A549 (cell line): ENCODE measurements at regions not wholly inside any gene's neighbourhood (a gene's known extent, or its start where the extent isn't known, plus 50 kb on each side); places are given as distances from the start of the nearest gene placed in this dataset.

Experiments used
- ATAC-seq, 2 experiments: fragments of 200-7000 bp in 1 of 2; fragments of >200 bp in 1 of 2; cut with Nextera tagmentation in 1 of 2; cut with Tn5 transposase in 1 of 2; 3 replicates each; pipeline versions ENCODE4 v1.8.0 to v1.9.1; 2018 to 2020; ENCODE audit warnings: mild to moderate bottlenecking in 1 of 2, moderate library complexity in 1 of 2
- CTCF ChIA-PET: fragments of 300-600 bp; sonication (Branson Sonifier 250); formaldehyde crosslinking; extraction: SDS; loops from one replicate; lab custom pipeline; 2021; ENCODE audit warnings: antibody characterized with exemption, inconsistent platforms; lab: Yijun Ruan, JAX
- POLR2A ChIA-PET: fragments of 350-600 bp; formaldehyde crosslinking; extraction: SDS; loops from one replicate; lab custom pipeline; 2021; ENCODE audit warnings: antibody characterized with exemption, inconsistent platforms; lab: Yijun Ruan, JAX
- DNase-seq, 2 experiments: peaks; one replicate each; pipeline versions ENCODE4 v3.0.0 to v3.0.0-alpha.2; 2011 to 2016; ENCODE audit warnings: low read depth in 1 of 2, low spot score in 1 of 2
- FAIRE-seq: peaks from 2 replicates; lab custom pipeline; 2011; peaks lifted over from hg19 to GRCh38; lab: Jason Lieb, UNC
- H3K27ac ChIP-seq, 2 experiments: fragments of >200 bp; sonication (Bioruptor Twin); formaldehyde crosslinking; 3 replicates each; pipeline ENCODE4 v1.5.1; 2016 to 2017
- H3K4me1 ChIP-seq: fragments of >200 bp; sonication (Bioruptor Twin); formaldehyde crosslinking; 3 replicates; pipeline ENCODE4 v1.6.1; 2016
- H3K4me2 ChIP-seq: fragments of >200 bp; sonication (Bioruptor Twin); formaldehyde crosslinking; 3 replicates; pipeline ENCODE4 v1.6.1; 2016
- H3K4me3 ChIP-seq: fragments of >200 bp; sonication (Bioruptor Twin); formaldehyde crosslinking; 3 replicates; pipeline ENCODE4 v1.5.1; 2016
- H3K9me3 ChIP-seq: fragments of >200 bp; sonication (Bioruptor Twin); formaldehyde crosslinking; 3 replicates; pipeline ENCODE4 v1.6.1; 2016
- EHF ChIP-seq: fragments of 250-450 bp; sonication (Bioruptor Pico); IDR thresholded peaks from 2 replicates; pipeline ENCODE4 v1.5.0; 2020; ENCODE audit warnings: mild to moderate bottlenecking
- EHMT2 ChIP-seq: fragments of 200-600 bp; sonication (generic); IDR thresholded peaks from 2 replicates; pipeline ENCODE4 v1.6.1; 2016; ENCODE audit warnings: antibody characterized with exemption, low read depth, mild to moderate bottlenecking, moderate library complexity
- ESRRA ChIP-seq: fragments of 150-350 bp; IDR thresholded peaks from 2 replicates; pipeline ENCODE4 v1.6.1; 2014; ENCODE audit warnings: mild to moderate bottlenecking, low read length, borderline replicate concordance
- FOSB ChIP-seq: fragments of 250-450 bp; sonication (Bioruptor Pico); IDR thresholded peaks from 2 replicates; pipeline ENCODE4 v1.5.0; 2020; ENCODE audit warnings: mild to moderate bottlenecking, moderate library complexity
- FOSL2 ChIP-seq, 2 experiments: fragments of 450-650 bp in 1 of 2; fragments of >200 bp in 1 of 2; sonication (Bioruptor Twin) in 1 of 2; formaldehyde crosslinking; IDR thresholded peaks; 2 replicates each; pipeline versions ENCODE4 v1.5.0 to v1.6.1; 2016 to 2020; ENCODE audit warnings: mild to moderate bottlenecking in 1 of 2, moderate library complexity in 1 of 2
- GATA3 ChIP-seq: IDR thresholded peaks from 2 replicates; pipeline ENCODE4 v1.6.1; 2012; ENCODE audit warnings: borderline replicate concordance
- HOXA7 ChIP-seq: fragments of 250-450 bp; sonication (Bioruptor Pico); IDR thresholded peaks from 2 replicates; pipeline ENCODE4 v1.5.0; 2020; ENCODE audit warnings: mild to moderate bottlenecking, moderate library complexity
- HOXB5 ChIP-seq: fragments of 250-450 bp; sonication (Bioruptor Pico); IDR thresholded peaks from 2 replicates; pipeline ENCODE4 v1.5.0; 2020; ENCODE audit warnings: mild to moderate bottlenecking, moderate library complexity
- MAFK ChIP-seq: fragments of 450-650 bp; IDR thresholded peaks from 2 replicates; pipeline ENCODE4 v1.6.1; 2014; ENCODE audit not compliant: partially characterized antibody
- NPAS2 ChIP-seq: fragments of 250-450 bp; sonication (Bioruptor Pico); IDR thresholded peaks from 2 replicates; pipeline ENCODE4 v1.8.0; 2022; ENCODE audit warnings: mild to moderate bottlenecking, moderate library complexity, borderline replicate concordance
- NR3C1 ChIP-seq: fragments of >200 bp; sonication (Bioruptor Twin); formaldehyde crosslinking; IDR thresholded peaks from 3 replicates; pipeline ENCODE4 v1.6.1; 2017
- PHF8 ChIP-seq: fragments of 200-600 bp; sonication (generic); IDR thresholded peaks from 2 replicates; pipeline ENCODE4 v1.6.1; 2016; ENCODE audit warnings: low read depth, mild to moderate bottlenecking, antibody characterized with exemption, moderate library complexity, borderline replicate concordance
- POLR2A ChIP-seq: IDR thresholded peaks from 2 replicates; pipeline ENCODE4 v1.6.1; 2012; ENCODE audit warnings: mild to moderate bottlenecking, low read length
- RAD21 ChIP-seq, 2 experiments: fragments of >200 bp in 1 of 2; sonication (Bioruptor Twin) in 1 of 2; formaldehyde crosslinking in 1 of 2; IDR thresholded peaks in 1 of 2; conservative IDR thresholded peaks in 1 of 2; 2 replicates in 1 of 2; 3 replicates in 1 of 2; pipeline ENCODE4 v1.6.1; 2012 to 2018; ENCODE audit warnings: inconsistent platforms in 1 of 2
- TP53 ChIP-seq: fragments of 250-450 bp; sonication (Bioruptor Pico); IDR thresholded peaks from 2 replicates; pipeline ENCODE4 v1.5.0; 2021; ENCODE audit warnings: mild to moderate bottlenecking, moderate library complexity
- USF2 ChIP-seq: fragments of 450-650 bp; IDR thresholded peaks from 2 replicates; pipeline ENCODE4 v1.6.1; 2014; ENCODE audit warnings: antibody characterized with exemption
- ZFP36 ChIP-seq: fragments of 450-650 bp; IDR thresholded peaks from 2 replicates; pipeline ENCODE4 v1.6.1; 2014; ENCODE audit warnings: borderline replicate concordance; ENCODE audit not compliant: partially characterized antibody
- ZNF302 ChIP-seq: fragments of 250-450 bp; sonication (Bioruptor Pico); IDR thresholded peaks from 2 replicates; pipeline ENCODE4 v1.9.0; 2021; ENCODE audit warnings: inconsistent platforms, mild to moderate bottlenecking, moderate library complexity
- WGBS: methylation state at CpG from one replicate; pipeline ENCODE4 v1.1.6; 2017; ENCODE audit errors: missing lambda C conversion rate; 5-methylcytosine and 5-hydroxymethylcytosine counted together
- TF ChIP-seq, protein P1 (sequence below): fragments of >200 bp; sonication (Bioruptor Twin); formaldehyde crosslinking; IDR thresholded peaks from 3 replicates; pipeline ENCODE4 v1.6.1; 2016
- TF ChIP-seq, protein P2 (sequence below): IDR thresholded peaks from 2 replicates; pipeline ENCODE4 v1.6.1; 2012; ENCODE audit warnings: low read depth, borderline replicate concordance
- TF ChIP-seq, protein P3 (sequence below): fragments of >200 bp; sonication (Bioruptor Twin); formaldehyde crosslinking; IDR thresholded peaks from 3 replicates; pipeline ENCODE4 v1.5.1; 2016

- no peak for DNase-seq
Observed at GRCh38 chr6:132198896-132199295, 202.4 kb downstream of the MOXD1 start.

DNA sequence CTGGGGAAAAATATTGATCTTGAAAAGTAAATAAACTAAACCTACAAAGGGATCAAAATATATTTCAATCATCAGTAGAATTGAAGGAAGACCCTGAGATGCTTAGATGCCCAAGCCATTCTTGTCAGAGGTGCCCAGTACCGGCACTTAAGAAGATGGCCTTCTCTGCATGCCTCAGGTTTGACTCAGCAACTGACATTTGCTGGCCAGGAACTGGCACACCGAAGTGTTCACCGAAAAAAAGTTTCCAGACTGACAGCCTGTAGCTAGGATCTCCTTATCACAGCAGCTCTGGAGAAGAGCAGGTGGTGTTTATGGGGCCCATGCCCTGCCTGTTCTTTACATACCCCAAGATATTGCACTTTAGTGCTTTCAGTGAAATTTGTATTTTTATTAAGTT, 203.2 kb downstream of the MOXD1 start:
- Histone ChIP-seq H3K27ac (no peak overlapping the region), H3K4me2 (no peak overlapping the region), H3K9me3 (no peaks in the 10 kb centered on the region), H3K4me1 (0 out of 3 replicates have a peak, but pooled peaks cover 3% of the 10 kb centered on the region), H3K4me3 (no peak overlapping the region)
- WGBS: 47% methylated on average over 3 of the region's 3 CpGs
- CTCF ChIA-PET: interaction anchor here (1.2 to 1.9 kb wide), 2 partner anchors 273 to 287 kb away, joined by 3 to 7 read pairs; no protein-coding TSS in a partner anchor
- ATAC-seq: no peak
- POLR2A ChIA-PET: no interaction called here
- FAIRE-seq: no peak
- no peak for DNase-seq
- TF ChIP-seq ZNF302 (CRISPR knock-in tag) (no peak), TP53 (no peak)
- TF ChIP-seq, protein P1, sequence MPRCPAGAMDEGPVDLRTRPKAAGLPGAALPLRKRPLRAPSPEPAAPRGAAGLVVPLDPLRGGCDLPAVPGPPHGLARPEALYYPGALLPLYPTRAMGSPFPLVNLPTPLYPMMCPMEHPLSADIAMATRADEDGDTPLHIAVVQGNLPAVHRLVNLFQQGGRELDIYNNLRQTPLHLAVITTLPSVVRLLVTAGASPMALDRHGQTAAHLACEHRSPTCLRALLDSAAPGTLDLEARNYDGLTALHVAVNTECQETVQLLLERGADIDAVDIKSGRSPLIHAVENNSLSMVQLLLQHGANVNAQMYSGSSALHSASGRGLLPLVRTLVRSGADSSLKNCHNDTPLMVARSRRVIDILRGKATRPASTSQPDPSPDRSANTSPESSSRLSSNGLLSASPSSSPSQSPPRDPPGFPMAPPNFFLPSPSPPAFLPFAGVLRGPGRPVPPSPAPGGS: no peak

More at GRCh38 chr6:132198896-132199295, 202.4 kb downstream of the MOXD1 start:
- no peak for TF ChIP-seq MAFK
- no peak for TF ChIP-seq FOSB (CRISPR knock-in tag)
- TF ChIP-seq ZFP36: no peak
- no peak for TF ChIP-seq POLR2A
- TF ChIP-seq GATA3: no peak
- no peak for TF ChIP-seq EHMT2
- TF ChIP-seq NR3C1: no peak
- no peak for TF ChIP-seq FOSL2 (IDR thresholded peaks at IDR 0.05)
- no peak for TF ChIP-seq FOSL2 (CRISPR knock-in tag; IDR thresholded peaks at IDR 0.05)
- TF ChIP-seq, protein P2, sequence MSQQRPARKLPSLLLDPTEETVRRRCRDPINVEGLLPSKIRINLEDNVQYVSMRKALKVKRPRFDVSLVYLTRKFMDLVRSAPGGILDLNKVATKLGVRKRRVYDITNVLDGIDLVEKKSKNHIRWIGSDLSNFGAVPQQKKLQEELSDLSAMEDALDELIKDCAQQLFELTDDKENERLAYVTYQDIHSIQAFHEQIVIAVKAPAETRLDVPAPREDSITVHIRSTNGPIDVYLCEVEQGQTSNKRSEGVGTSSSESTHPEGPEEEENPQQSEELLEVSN: no peak
- TF ChIP-seq TP53: no peak
- TF ChIP-seq RAD21 (conservative IDR thresholded peaks at IDR 0.05 in 1 of 2, IDR thresholded peaks at IDR 0.05 in 1 of 2): no peak
- TF ChIP-seq USF2: no peak
- TF ChIP-seq HOXB5 (CRISPR knock-in tag): no peak
- no peak for TF ChIP-seq ESRRA
- no peak for TF ChIP-seq EHF (CRISPR knock-in tag)
- no peak for TF ChIP-seq NPAS2 (CRISPR knock-in tag)
- TF ChIP-seq HOXA7: no peak
- TF ChIP-seq, protein P3, sequence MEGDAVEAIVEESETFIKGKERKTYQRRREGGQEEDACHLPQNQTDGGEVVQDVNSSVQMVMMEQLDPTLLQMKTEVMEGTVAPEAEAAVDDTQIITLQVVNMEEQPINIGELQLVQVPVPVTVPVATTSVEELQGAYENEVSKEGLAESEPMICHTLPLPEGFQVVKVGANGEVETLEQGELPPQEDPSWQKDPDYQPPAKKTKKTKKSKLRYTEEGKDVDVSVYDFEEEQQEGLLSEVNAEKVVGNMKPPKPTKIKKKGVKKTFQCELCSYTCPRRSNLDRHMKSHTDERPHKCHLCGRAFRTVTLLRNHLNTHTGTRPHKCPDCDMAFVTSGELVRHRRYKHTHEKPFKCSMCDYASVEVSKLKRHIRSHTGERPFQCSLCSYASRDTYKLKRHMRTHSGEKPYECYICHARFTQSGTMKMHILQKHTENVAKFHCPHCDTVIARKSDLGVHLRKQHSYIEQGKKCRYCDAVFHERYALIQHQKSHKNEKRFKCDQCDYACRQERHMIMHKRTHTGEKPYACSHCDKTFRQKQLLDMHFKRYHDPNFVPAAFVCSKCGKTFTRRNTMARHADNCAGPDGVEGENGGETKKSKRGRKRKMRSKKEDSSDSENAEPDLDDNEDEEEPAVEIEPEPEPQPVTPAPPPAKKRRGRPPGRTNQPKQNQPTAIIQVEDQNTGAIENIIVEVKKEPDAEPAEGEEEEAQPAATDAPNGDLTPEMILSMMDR: no peak
- no peak for TF ChIP-seq PHF8
- TF ChIP-seq, all 56 proteins: peak for 0
- no peak overlapping the region for H3K4me3 ChIP-seq
- FAIRE-seq: no peak
- H3K4me2 ChIP-seq: no peak overlapping the region
- CTCF ChIA-PET: interaction anchor here (1.2 to 1.9 kb wide), 2 partner anchors 274 to 286 kb away, joined by 3 to 7 read pairs; no protein-coding TSS in a partner anchor
- 0 out of 3 replicates have a peak, but pooled peaks cover 3% of the 10 kb centered on the region for H3K4me1 ChIP-seq
- WGBS: 79% methylated on average over 2 of the region's 2 CpGs
- no peaks in the 10 kb centered on the region for H3K9me3 ChIP-seq
- POLR2A ChIA-PET: no interaction called here
- no peak for ATAC-seq
- H3K27ac ChIP-seq: no peak overlapping the region
